Vagina (tissue), 2 donors: ENCODE measurements at regions not wholly inside any gene's neighbourhood (a gene's known extent, or its start where the extent isn't known, plus 50 kb on each side); places are given as distances from the start of the nearest gene placed in this dataset.
"Not testable (repeated sequence)": the region's sequence is repeated elsewhere in the genome, so short reads cannot be mapped to it uniquely, and the experiment has no call there.

Experiments used
- DNase-seq, 2 donors: peaks; one replicate each; pipeline ENCODE4 v3.0.0-alpha.2; 2017; ENCODE audit errors: extremely low spot score in 2 of 2
- H3K27ac ChIP-seq: fragments of 200-600 bp; sonication (generic); one replicate; pipeline ENCODE4 v1.5.1; 2019
- H3K27me3 ChIP-seq: fragments of 200-600 bp; sonication (generic); one replicate; pipeline ENCODE4 v1.5.1; 2019
- H3K36me3 ChIP-seq, 2 donors: fragments of 200-600 bp; sonication (generic); one replicate each; pipeline ENCODE4 v1.5.1; 2017 to 2019
- H3K4me1 ChIP-seq: fragments of 200-600 bp; sonication (generic); one replicate; pipeline ENCODE4 v1.5.1; 2019
- H3K4me3 ChIP-seq, 2 donors: fragments of 200-600 bp; sonication (generic); 1 replicate in 1 of 2; 2 replicates in 1 of 2; pipeline ENCODE4 v1.5.1; 2016 to 2019
- H3K9me3 ChIP-seq: fragments of 200-600 bp; sonication (generic); one replicate; pipeline ENCODE4 v1.5.1; 2019
- CTCF ChIP-seq, 3 experiments: fragments of 450-650 bp in 2 of 3; fragments of 200-600 bp in 1 of 3; sonication (generic) in 1 of 3; IDR thresholded peaks; one replicate each; pipeline ENCODE4 v1.5.1; 2017 to 2019; ENCODE audit warnings: antibody characterized with exemption in 3 of 3, mild to moderate bottlenecking in 2 of 3, moderate library complexity in 2 of 3
- POLR2A ChIP-seq, 2 donors: fragments of 450-650 bp; IDR thresholded peaks; one replicate each; pipeline ENCODE4 v1.6.1; 2017; ENCODE audit warnings: antibody characterized with exemption in 2 of 2, mild to moderate bottlenecking in 2 of 2, moderate library complexity in 2 of 2
- POLR2AphosphoS5 ChIP-seq, 2 donors: sonication (generic); formaldehyde crosslinking; IDR thresholded peaks; one replicate each; pipeline ENCODE4 v1.9.0; 2017; ENCODE audit warnings: antibody characterized with exemption in 2 of 2, mild to moderate bottlenecking in 2 of 2, low read depth in 1 of 2; ENCODE audit not compliant: insufficient read depth in 1 of 2
- intact Hi-C: fragments of 100-400 bp; cut with DNase I; formaldehyde crosslinking; loops from one replicate; pipeline ENCODE4 v1.15.1; 2023

- Histone ChIP-seq H3K27ac (no peak overlapping the region), H3K4me3 (no peak overlapping the region), H3K9me3 (no peaks in the 10 kb centered on the region), H3K4me1 (no peaks in the 10 kb centered on the region), H3K27me3 (no peaks in the 10 kb centered on the region), H3K36me3 (no peaks in the 10 kb centered on the region)
- no peak for DNase-seq
- TF ChIP-seq CTCF (IDR thresholded peaks at IDR 0.05) (no peak), POLR2A (IDR thresholded peaks at IDR 0.05) (no peak), POLR2AphosphoS5 (IDR thresholded peaks at IDR 0.05; ENCODE audit: insufficient read depth in 1 of 2, low read depth in 1 of 2) (no peak)
- intact Hi-C loops = no loop called here
Measured at GRCh38 chr4:18608908-18609533, 587.5 kb upstream of the LCORL start.

GRCh38 chr4:18602610-18603009 is 581.1 kb upstream of the LCORL start:
- H3K27ac ChIP-seq, H3K36me3 ChIP-seq, H3K4me1 ChIP-seq, H3K9me3 ChIP-seq, H3K4me3 ChIP-seq, intact Hi-C loops, DNase-seq, H3K27me3 ChIP-seq: not testable (repeated sequence)

- no peaks in the 10 kb centered on the region for H3K4me1 ChIP-seq
- DNase-seq = no peak
- no peak overlapping the region for H3K27ac ChIP-seq
- no peaks in the 10 kb centered on the region for H3K9me3 ChIP-seq
- H3K27me3 ChIP-seq = no peaks in the 10 kb centered on the region
- H3K4me3 ChIP-seq = no peak overlapping the region
- no peaks in the 10 kb centered on the region for H3K36me3 ChIP-seq
- TF ChIP-seq POLR2AphosphoS5 (IDR thresholded peaks at IDR 0.05; ENCODE audit: insufficient read depth in 1 of 2, low read depth in 1 of 2) (no peak), CTCF (IDR thresholded peaks at IDR 0.05) (peak in 2 of 3 experiments; percentile 58 to 66)
- intact Hi-C loops = loop anchor here (5.0 kb wide), 1 partner anchor 771 kb away; no protein-coding TSS in a partner anchor
Measured at GRCh38 chr4:18593297-18594002, 571.9 kb upstream of the LCORL start.

GRCh38 chr4:18582841-18583240 is 561.3 kb upstream of the LCORL start:
- no peak for DNase-seq
- TF ChIP-seq CTCF (IDR thresholded peaks at IDR 0.05) = no peak
- no peak for TF ChIP-seq POLR2AphosphoS5 (IDR thresholded peaks at IDR 0.05; ENCODE audit: insufficient read depth in 1 of 2, low read depth in 1 of 2)
- no peak for TF ChIP-seq POLR2A (IDR thresholded peaks at IDR 0.05)
- Histone ChIP-seq H3K4me1 (no peaks in the 10 kb centered on the region), H3K27me3 (no peaks in the 10 kb centered on the region), H3K9me3 (no peaks in the 10 kb centered on the region), H3K4me3 (no peak overlapping the region), H3K27ac (no peak overlapping the region), H3K36me3 (no peaks in the 10 kb centered on the region)
- intact Hi-C loops = no loop called here

GRCh38 chr4:18578307-18578706 is 556.8 kb upstream of the LCORL start:
- Histone ChIP-seq H3K9me3 (no peaks in the 10 kb centered on the region), H3K4me3 (no peak overlapping the region), H3K36me3 (no peaks in the 10 kb centered on the region), H3K27me3 (no peaks in the 10 kb centered on the region), H3K27ac (no peak overlapping the region), H3K4me1 (no peaks in the 10 kb centered on the region)
- intact Hi-C loops = loop anchor here (5.0 kb wide), 1 partner anchor 356 kb away; no protein-coding TSS in a partner anchor
- DNase-seq = no peak
- no peak for TF ChIP-seq POLR2AphosphoS5 (IDR thresholded peaks at IDR 0.05; ENCODE audit: insufficient read depth in 1 of 2, low read depth in 1 of 2)
- no peak for TF ChIP-seq POLR2A (IDR thresholded peaks at IDR 0.05)

GRCh38 chr4:18572481-18572880 is 550.9 kb upstream of the LCORL start:
- TF ChIP-seq POLR2A (IDR thresholded peaks at IDR 0.05) = no peak
- no peak for TF ChIP-seq CTCF (IDR thresholded peaks at IDR 0.05)
- no peak for TF ChIP-seq POLR2AphosphoS5 (IDR thresholded peaks at IDR 0.05; ENCODE audit: insufficient read depth in 1 of 2, low read depth in 1 of 2)
- H3K27ac ChIP-seq = no peak overlapping the region
- H3K4me3 ChIP-seq = no peak overlapping the region
- H3K4me1 ChIP-seq = no peaks in the 10 kb centered on the region
- no peak for DNase-seq
- H3K9me3 ChIP-seq = no peaks in the 10 kb centered on the region
- intact Hi-C loops = no loop called here
- H3K27me3 ChIP-seq = no peaks in the 10 kb centered on the region
- H3K36me3 ChIP-seq = no peaks in the 10 kb centered on the region
